HPDE6-E6E7 (cell line): ENCODE measurements at regions not wholly inside any gene's neighbourhood (a gene's known extent, or its start where the extent isn't known, plus 50 kb on each side); places are given as distances from the start of the nearest gene placed in this dataset.
A peak's percentile ranks its signal among the peaks of the same experiment; 100 is the strongest.

ENCODE experiments used
- DNase-seq: peaks from one replicate; pipeline ENCODE4 v3.0.0; 2011; ENCODE audit warnings: missing footprints; ENCODE audit errors: extremely low spot score

- no peak for DNase-seq
Observed at GRCh38 chr5:89932771-89933181, 476.8 kb downstream of the CETN3 start.

GRCh38 chr5:89930591-89931392 is 478.8 kb downstream of the CETN3 start:
- peak; percentile 21 for DNase-seq

- no peak for DNase-seq
Observed at GRCh38 chr5:89929834-89930233, 479.7 kb downstream of the CETN3 start.

- no peak for DNase-seq
Observed at GRCh38 chr5:89929173-89929572, 480.4 kb downstream of the CETN3 start.

GRCh38 chr5:89922161-89922560 is 487.4 kb downstream of the CETN3 start:
- no peak for DNase-seq

- DNase-seq = no peak
Observed at GRCh38 chr5:89917112-89917511, 492.4 kb downstream of the CETN3 start.

GRCh38 chr5:89916131-89916530 is 493.4 kb downstream of the CETN3 start:
- no peak for DNase-seq

GRCh38 chr5:89908876-89909275 is 500.7 kb downstream of the CETN3 start:
- DNase-seq = no peak

- no peak for DNase-seq
Observed at GRCh38 chr5:89904442-89904841, 505.1 kb downstream of the CETN3 start.

GRCh38 chr5:89901983-89902382 is 507.6 kb downstream of the CETN3 start:
- no peak for DNase-seq

- DNase-seq = no peak
Observed at GRCh38 chr5:89901346-89901745, 508.2 kb downstream of the CETN3 start.

GRCh38 chr5:89900346-89900745 is 509.2 kb downstream of the CETN3 start:
- no peak for DNase-seq

- DNase-seq = no peak
Observed at GRCh38 chr5:89899559-89899958, 510.0 kb downstream of the CETN3 start.

GRCh38 chr5:89893546-89893945 is 516.0 kb downstream of the CETN3 start:
- no peak for DNase-seq

- no peak for DNase-seq
Observed at GRCh38 chr5:89885670-89886069, 523.9 kb downstream of the CETN3 start.

- DNase-seq = no peak
Observed at GRCh38 chr5:89883967-89884366, 525.6 kb downstream of the CETN3 start.

- no peak for DNase-seq
Observed at GRCh38 chr5:89878140-89879132, 531.1 kb downstream of the CETN3 start.

GRCh38 chr5:89871906-89872305 is 537.6 kb downstream of the CETN3 start:
- peak; percentile 7 for DNase-seq

- no peak for DNase-seq
Observed at GRCh38 chr5:89869346-89869745, 540.2 kb downstream of the CETN3 start.

GRCh38 chr5:89866410-89866809 is 543.1 kb downstream of the CETN3 start:
- DNase-seq = no peak

GRCh38 chr5:89864941-89865340 is 544.6 kb downstream of the CETN3 start:
- no peak for DNase-seq

GRCh38 chr5:89857790-89858189 is 551.8 kb downstream of the CETN3 start:
- DNase-seq = no peak

GRCh38 chr5:89855417-89855816 is 554.1 kb downstream of the CETN3 start:
- no peak for DNase-seq
